ENCODE measurements at regions not wholly inside any gene's neighbourhood (a gene's known extent, or its start where the extent isn't known, plus 50 kb on each side); places are given as distances from the start of the nearest gene placed in this dataset.

DNA sequence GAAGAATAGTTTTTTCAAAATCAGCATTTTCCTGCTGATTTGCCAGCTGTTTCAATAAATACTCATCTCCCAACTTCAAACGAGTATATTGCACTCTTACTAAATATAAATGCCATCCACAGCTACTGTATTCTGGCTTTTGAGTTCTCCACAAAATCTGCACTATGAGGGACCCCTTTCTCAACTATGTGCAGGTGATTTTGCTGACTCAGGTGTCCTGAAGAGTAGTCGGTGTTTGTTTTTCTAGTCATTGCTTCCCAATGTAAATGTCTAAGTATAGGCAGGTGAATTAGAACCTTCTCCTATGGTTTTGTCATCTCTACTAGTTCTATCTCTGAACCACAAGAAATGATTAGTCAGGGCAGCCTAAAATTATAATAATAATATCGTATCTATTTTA lies 616.8 kb upstream of the MEF2C start:
- Mint-ChIP-seq H3K4me3 (no peak overlapping the region), H3K9me3 (no peaks in the 10 kb centered on the region), H3K27ac (no peak overlapping the region), H3K4me1 (no peaks in the 10 kb centered on the region), H3K36me3 (no peaks in the 10 kb centered on the region), H3K27me3 (ENCODE audit: low read depth in 3 of 3) (no peaks in the 10 kb centered on the region)
- DNase-seq = no peak

DNA sequence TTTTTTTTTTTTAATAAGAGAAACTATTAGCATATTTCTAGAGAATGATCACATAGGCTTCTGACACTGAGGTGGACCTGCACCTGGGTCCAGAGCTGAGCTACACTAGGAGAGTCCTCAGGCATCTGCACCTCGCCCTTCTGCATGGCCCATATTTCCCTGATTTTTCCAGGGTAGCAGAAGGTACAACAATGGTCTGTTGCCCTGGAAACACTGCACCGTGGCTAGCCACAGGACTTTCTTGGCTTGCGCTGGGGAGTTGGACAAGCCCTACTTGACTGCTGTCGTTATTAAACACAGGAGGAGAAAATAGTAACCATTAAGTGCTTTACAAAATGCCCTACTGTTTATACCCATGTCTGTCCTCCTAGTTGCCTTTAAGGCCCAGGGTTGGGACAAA lies 615.7 kb upstream of the MEF2C start:
- no peaks in the 10 kb centered on the region for H3K4me1 Mint-ChIP-seq
- no peak overlapping the region for H3K4me3 Mint-ChIP-seq
- H3K27ac Mint-ChIP-seq = no peak overlapping the region
- no peaks in the 10 kb centered on the region for H3K36me3 Mint-ChIP-seq
- no peaks in the 10 kb centered on the region for H3K9me3 Mint-ChIP-seq
- DNase-seq = no peak
- H3K27me3 Mint-ChIP-seq (ENCODE audit: low read depth in 3 of 3) = no peaks in the 10 kb centered on the region

DNA sequence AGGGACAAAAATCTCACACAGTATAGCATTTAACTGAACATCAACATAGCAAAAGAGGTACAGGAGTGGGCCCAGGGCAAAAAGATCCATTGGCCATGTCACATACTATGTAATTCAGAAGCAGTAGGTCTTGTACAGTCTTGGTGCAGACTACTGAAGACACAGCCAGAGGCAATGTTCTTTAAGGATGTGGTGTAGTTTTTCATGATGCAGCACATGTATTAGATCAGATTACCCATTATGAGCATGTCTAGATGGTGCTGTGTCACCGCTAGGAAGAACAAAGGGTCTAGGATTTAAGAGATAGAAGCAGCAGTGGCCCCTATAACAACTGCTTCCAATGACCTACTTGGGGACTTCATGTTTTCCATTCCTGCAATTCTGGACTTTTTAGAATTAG lies 610.4 kb upstream of the MEF2C start:
- H3K4me3 Mint-ChIP-seq = no peak overlapping the region
- no peaks in the 10 kb centered on the region for H3K4me1 Mint-ChIP-seq
- no peak overlapping the region for H3K27ac Mint-ChIP-seq
- no peak for DNase-seq
- H3K9me3 Mint-ChIP-seq = peaks cover 0 to 4% (median 0%) of the 10 kb centered on the region in 6 donors
- H3K36me3 Mint-ChIP-seq = no peaks in the 10 kb centered on the region
- no peaks in the 10 kb centered on the region for H3K27me3 Mint-ChIP-seq (ENCODE audit: low read depth in 3 of 3)

DNA sequence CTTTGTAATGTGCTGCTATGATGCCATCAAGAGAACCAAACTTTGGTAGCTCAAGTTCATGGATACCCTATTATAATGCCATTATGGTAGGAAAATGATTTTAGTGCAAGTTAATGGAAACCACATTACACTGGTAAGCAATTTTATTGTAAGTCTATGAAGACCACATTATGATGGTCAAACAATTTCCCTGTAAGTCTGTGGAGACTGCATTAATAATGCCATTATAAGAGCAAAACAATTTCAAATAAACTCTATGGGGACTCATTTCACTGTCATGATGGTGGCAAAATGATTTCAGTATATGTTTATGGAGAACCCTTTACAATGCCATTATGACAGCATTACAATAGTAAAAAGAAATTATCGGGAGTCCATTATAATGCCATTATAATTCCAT lies 602.0 kb upstream of the MEF2C start:
- Mint-ChIP-seq H3K27me3 (ENCODE audit: low read depth in 3 of 3) (no peaks in the 10 kb centered on the region), H3K9me3 (peaks cover 0 to 7% (median 0%) of the 10 kb centered on the region in 6 donors), H3K4me1 (no peaks in the 10 kb centered on the region), H3K4me3 (no peak overlapping the region), H3K36me3 (no peaks in the 10 kb centered on the region), H3K27ac (no peak overlapping the region)
- DNase-seq = no peak

DNA sequence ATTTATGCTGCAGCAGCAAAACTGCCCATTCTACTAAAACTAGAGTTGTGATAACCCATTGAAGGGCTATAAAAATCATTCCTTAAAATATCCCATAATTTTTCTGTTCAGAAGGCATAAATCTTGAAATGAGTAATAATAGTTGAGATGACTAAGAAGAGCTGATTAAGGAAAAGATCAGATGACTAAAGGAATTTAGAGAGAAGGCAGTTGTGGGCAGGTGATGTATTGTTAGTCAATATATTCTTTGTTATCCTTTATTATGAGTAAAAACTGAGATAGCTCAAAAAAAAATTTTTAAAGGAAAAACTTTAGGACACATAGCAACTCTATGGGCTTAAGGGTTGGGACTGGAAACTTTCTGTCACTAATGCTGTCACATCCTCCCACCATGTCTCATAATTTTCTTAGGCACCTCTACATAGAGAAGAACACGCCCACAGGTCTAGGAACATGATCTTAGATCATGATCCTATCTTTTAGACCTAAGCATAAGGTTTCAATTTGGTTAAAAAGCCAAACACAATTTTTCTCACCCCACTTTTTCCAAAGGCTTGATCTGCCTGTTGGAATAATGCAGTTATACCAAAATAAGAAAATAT lies 597.5 kb upstream of the MEF2C start:
- Mint-ChIP-seq H3K4me1 (no peaks in the 10 kb centered on the region), H3K27me3 (ENCODE audit: low read depth in 3 of 3) (no peaks in the 10 kb centered on the region), H3K9me3 (no peaks in the 10 kb centered on the region), H3K36me3 (no peaks in the 10 kb centered on the region), H3K27ac (no peak overlapping the region), H3K4me3 (no peak overlapping the region)
- no peak for DNase-seq

DNA sequence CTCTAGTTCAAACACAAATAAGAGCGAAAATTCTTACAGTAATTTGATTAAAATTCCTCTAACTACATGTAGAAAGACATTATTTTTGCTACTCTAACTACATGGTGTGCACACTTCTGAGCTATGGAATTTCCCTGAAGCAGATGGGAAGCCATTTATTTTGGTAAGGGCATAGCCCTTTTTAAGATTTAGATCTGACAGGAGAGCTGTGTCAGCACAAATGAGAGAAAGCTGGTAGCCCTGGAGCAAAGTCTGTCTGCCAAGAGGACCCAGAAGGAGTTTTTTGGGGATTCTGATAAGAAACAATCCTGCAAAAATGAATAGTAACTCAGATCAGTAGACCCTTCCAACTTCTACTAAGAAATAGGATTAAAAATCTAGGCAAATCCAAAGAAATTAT lies 595.9 kb upstream of the MEF2C start:
- no peak overlapping the region for H3K4me3 Mint-ChIP-seq

DNA sequence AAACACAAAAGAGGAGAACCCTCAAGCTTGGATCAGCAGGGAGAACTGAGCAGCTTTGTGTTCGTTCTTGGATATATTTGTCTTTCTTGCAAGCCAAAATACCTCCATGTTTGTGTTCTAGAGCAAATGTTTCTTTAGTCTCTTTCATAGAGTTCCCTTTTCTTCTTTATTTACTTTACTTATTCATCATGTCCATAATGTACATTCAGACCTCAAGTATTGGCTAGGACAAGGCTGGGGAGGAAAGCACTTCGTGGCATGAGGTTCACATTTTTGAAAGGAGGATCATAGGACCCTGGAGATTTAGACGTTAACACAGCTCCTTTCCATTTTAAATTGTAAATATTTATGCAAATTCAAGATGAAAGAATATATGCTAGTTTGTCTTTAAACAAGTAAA lies 590.2 kb upstream of the MEF2C start:
- peaks cover 0 to 1% (median 0%) of the 10 kb centered on the region in 6 donors for H3K9me3 Mint-ChIP-seq
- peaks cover 0 to 4% (median 0%) of the 10 kb centered on the region in 3 donors for H3K27me3 Mint-ChIP-seq (ENCODE audit: low read depth in 3 of 3)
- no peaks in the 10 kb centered on the region for H3K36me3 Mint-ChIP-seq
- no peak for DNase-seq
- H3K4me1 Mint-ChIP-seq = no peaks in the 10 kb centered on the region
- H3K27ac Mint-ChIP-seq = no peak overlapping the region
- no peak overlapping the region for H3K4me3 Mint-ChIP-seq

More for the DNA sequence above, 595.9 kb upstream of the MEF2C start:
- Mint-ChIP-seq H3K9me3 (no peaks in the 10 kb centered on the region), H3K27ac (no peak overlapping the region), H3K27me3 (ENCODE audit: low read depth in 3 of 3) (no peaks in the 10 kb centered on the region), H3K36me3 (no peaks in the 10 kb centered on the region), H3K4me1 (no peaks in the 10 kb centered on the region)
- DNase-seq = no peak

DNA sequence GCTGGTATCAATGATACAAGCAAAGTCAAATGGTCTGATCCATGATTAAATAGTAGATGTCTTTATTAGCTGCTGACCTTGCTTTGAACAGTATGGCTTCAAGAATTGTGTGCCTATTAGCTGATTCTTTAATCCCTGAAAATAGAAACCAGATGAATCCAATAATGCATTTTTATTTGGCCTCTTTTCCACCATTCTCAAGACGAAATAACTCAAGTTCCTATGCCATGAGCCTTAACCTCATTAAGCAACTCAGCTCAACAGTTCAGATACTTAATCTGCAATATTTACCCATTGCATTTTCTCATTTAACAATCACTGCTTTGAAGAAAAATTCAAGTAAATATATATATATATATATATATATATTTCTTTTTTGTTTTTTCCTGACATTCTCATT lies 588.6 kb upstream of the MEF2C start:
- Mint-ChIP-seq H3K4me3 (no peak overlapping the region), H3K27ac (no peak overlapping the region), H3K4me1 (no peaks in the 10 kb centered on the region), H3K36me3 (no peaks in the 10 kb centered on the region), H3K27me3 (ENCODE audit: low read depth in 3 of 3) (peaks cover 0 to 4% (median 0%) of the 10 kb centered on the region in 3 donors), H3K9me3 (peaks cover 0 to 1% (median 0%) of the 10 kb centered on the region in 6 donors)
- no peak for DNase-seq

DNA sequence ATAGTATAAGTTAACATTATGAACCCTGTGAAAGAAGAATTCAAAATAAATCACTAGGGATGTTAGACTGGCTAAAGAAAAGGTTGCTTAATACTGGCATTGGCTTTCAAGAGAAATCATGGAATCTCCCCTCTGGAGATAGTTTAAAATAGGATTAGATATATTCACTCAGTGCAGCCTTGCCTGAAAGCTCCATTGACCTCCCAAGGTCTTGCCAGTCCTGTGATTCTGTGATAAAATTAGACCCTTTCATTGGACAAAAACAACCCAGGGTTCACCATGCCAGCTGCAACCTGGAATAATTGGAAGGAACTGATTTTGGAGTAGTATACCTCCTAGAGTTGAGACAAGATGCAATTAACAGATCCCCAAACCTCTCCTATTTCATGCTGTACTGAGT lies 588.1 kb upstream of the MEF2C start:
- Mint-ChIP-seq H3K27me3 (ENCODE audit: low read depth in 3 of 3) (peaks cover 0 to 4% (median 0%) of the 10 kb centered on the region in 3 donors), H3K36me3 (no peaks in the 10 kb centered on the region), H3K27ac (no peak overlapping the region), H3K9me3 (peaks cover 0 to 1% (median 0%) of the 10 kb centered on the region in 6 donors), H3K4me3 (no peak overlapping the region), H3K4me1 (no peaks in the 10 kb centered on the region)
- DNase-seq = no peak

DNA sequence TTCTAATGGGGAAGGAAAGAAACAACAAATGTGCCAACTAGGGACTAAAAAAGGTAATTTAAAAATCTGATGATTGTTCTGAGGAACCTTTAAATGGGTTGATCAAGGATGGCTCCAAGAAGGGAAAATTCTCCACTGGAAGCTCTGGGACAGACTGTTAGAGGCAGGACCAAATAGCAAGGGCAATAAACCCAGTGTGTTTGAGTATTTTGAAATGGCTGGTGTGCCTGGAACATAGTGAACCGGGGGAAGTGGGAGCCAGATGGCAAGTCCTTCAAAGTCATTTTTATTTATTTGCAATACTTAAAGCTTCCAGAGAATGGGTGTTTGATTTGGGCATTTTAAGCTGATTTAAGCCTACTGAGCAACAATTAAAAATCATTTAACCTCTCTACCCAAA lies 587.7 kb upstream of the MEF2C start:
- Mint-ChIP-seq H3K9me3 (peaks cover 0 to 1% (median 0%) of the 10 kb centered on the region in 6 donors), H3K36me3 (no peaks in the 10 kb centered on the region)

DNA sequence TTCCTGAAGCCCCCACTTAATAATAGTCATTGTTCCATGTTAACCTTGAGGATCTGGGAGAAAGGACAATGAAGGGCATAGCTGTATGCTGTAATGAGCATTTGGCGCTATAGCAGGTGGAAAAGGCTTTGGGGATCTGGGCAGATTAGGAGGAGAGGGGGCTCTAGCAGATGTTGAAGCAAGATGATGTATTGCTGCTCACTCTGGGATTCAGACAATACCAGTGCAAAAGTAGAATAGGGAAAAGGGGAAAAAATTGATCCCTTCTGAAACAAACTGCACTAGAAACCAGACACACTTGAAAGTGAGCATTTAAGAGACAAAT lies 575.3 kb upstream of the MEF2C start:
- no peak for DNase-seq
- H3K36me3 Mint-ChIP-seq = peaks cover 0 to 9% (median 0%) of the 10 kb centered on the region in 3 donors
- no peak overlapping the region for H3K27ac Mint-ChIP-seq
- peaks cover 0 to 6% (median 0%) of the 10 kb centered on the region in 6 donors for H3K9me3 Mint-ChIP-seq
- no peak overlapping the region for H3K4me3 Mint-ChIP-seq
- peaks cover 0 to 4% (median 1%) of the 10 kb centered on the region in 3 donors for H3K27me3 Mint-ChIP-seq (ENCODE audit: low read depth in 3 of 3)
- no peaks in the 10 kb centered on the region for H3K4me1 Mint-ChIP-seq

More for the DNA sequence above, 587.7 kb upstream of the MEF2C start:
- DNase-seq = no peak
- Mint-ChIP-seq H3K27ac (no peak overlapping the region), H3K4me1 (no peaks in the 10 kb centered on the region), H3K4me3 (no peak overlapping the region), H3K27me3 (ENCODE audit: low read depth in 3 of 3) (peaks cover 0 to 4% (median 0%) of the 10 kb centered on the region in 3 donors)

DNA sequence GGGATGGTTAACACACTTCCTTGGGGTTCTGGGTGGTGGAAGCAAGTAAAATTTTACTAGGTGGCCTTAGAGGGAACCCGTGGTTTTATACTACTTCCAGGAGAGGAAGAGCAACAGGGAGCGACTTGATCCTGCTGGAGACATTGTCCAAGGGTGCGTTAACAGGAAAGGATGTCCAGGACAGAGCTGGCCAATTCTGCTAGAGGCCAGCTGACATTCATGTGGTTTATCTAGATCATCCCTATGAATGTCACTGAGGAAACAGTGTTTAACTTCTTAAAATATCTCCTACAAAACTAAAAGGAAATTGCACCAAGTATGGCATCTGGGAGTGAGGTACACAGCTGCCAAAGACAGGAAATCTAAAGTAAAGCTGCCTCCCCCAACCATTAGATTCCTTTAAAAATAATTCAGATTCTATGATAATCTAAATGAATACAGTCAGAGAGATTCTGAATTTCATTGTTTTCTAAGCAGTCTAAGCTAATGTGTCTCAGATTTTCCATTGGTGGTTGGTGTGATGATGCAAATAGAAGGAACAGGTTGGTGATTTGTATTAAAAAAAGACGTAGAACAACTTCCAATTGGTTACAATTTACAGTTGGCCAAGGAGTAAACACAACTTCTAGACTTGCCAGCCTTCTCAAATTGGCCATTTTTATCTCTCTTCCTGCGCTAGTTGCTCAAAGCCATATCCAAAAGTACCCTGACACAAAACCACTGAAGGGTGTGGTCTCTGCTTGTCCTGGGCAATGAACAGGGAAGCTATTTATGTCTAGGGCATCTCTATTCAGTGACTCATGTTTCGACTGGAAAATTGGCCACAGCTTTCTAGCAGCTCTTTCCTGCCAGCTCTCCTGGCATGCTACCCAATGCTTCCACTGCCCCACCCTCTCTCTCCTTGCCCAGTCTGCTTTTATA lies 574.7 kb upstream of the MEF2C start:
- peaks cover 0 to 10% (median 0%) of the 10 kb centered on the region in 3 donors for H3K36me3 Mint-ChIP-seq
- peaks cover 0 to 4% (median 1%) of the 10 kb centered on the region in 3 donors for H3K27me3 Mint-ChIP-seq (ENCODE audit: low read depth in 3 of 3)
- H3K9me3 Mint-ChIP-seq = peaks cover 0 to 6% (median 0%) of the 10 kb centered on the region in 6 donors
- no peaks in the 10 kb centered on the region for H3K4me1 Mint-ChIP-seq
- no peak overlapping the region for H3K27ac Mint-ChIP-seq
- H3K4me3 Mint-ChIP-seq = no peak overlapping the region
- DNase-seq = no peak

DNA sequence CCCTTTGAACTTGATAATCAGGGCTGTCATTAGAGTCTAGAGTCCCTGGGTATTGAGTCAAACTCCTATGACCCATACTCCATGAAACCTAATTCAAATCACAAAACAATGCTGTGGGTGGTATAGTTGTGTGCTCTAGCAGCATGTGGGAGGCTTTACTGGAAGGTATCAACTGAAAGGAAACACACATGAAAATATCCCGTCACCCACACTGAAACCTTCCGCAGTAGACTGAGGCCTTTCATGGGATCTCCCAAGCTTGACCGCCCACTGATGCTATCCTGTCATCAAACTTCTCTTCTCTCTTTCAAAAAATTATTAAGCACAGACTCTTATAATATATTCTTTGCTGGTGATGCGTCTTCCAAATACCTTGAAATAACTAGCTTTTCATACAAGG lies 569.1 kb upstream of the MEF2C start:
- Mint-ChIP-seq H3K4me3 (no peak overlapping the region), H3K4me1 (no peaks in the 10 kb centered on the region), H3K36me3 (peaks cover 0 to 10% (median 0%) of the 10 kb centered on the region in 3 donors), H3K27ac (no peak overlapping the region), H3K27me3 (ENCODE audit: low read depth in 3 of 3) (peaks cover 0 to 3% (median 1%) of the 10 kb centered on the region in 3 donors), H3K9me3 (peaks cover 0 to 6% (median 0%) of the 10 kb centered on the region in 6 donors)
- DNase-seq = no peak

DNA sequence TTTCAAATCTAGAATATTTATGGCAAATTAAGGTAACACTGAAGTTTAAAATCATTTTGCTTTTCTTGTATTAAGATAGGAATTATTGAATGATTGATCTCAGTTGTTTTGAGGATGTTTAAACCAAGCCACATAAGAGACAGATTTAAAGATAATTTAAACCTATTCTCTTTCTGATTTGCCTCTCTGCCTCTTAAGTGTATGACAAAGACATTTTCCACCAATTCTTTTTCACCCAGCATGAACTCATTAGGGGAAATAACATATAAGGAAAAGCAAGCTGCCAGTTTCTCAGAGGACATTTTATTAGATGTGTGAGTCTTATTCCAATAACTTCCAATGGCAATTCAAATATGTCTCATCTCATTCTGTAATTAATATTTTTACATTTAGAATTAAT lies 568.3 kb upstream of the MEF2C start:
- DNase-seq = no peak
- no peak overlapping the region for H3K4me3 Mint-ChIP-seq
- H3K27ac Mint-ChIP-seq = no peak overlapping the region
- peaks cover 0 to 10% (median 0%) of the 10 kb centered on the region in 3 donors for H3K36me3 Mint-ChIP-seq
- peaks cover 0 to 3% (median 1%) of the 10 kb centered on the region in 3 donors for H3K27me3 Mint-ChIP-seq (ENCODE audit: low read depth in 3 of 3)
- H3K4me1 Mint-ChIP-seq = no peaks in the 10 kb centered on the region
- H3K9me3 Mint-ChIP-seq = peaks cover 0 to 6% (median 0%) of the 10 kb centered on the region in 6 donors

All from immature natural killer cell (primary cell).